ENCODE measurements at regions not wholly inside any gene's neighbourhood (a gene's known extent, or its start where the extent isn't known, plus 50 kb on each side); places are given as distances from the start of the nearest gene placed in this dataset.
A peak's percentile ranks its signal among the peaks of the same experiment; 100 is the strongest.

DNA sequence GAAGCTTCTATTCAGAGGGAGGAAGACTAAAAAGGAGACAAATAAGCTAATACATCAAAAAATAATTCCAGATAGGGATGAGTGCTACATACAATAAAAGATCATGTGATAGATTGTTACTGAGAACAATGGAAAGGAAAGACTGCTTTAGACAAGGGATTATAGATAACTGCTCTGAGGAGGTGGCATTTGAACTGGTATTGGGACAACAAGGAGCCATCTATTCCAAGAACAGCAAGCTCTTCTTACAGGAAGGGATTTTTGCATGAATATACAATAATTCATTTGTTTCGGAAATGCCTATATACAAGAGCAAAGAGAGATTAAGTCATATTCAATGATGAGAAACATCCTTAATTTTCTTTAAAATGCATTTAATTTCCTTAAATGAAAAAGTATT is 540.5 kb upstream of the KLF12 start:
- DNase-seq (ENCODE audit: low read depth) = no peak

DNA sequence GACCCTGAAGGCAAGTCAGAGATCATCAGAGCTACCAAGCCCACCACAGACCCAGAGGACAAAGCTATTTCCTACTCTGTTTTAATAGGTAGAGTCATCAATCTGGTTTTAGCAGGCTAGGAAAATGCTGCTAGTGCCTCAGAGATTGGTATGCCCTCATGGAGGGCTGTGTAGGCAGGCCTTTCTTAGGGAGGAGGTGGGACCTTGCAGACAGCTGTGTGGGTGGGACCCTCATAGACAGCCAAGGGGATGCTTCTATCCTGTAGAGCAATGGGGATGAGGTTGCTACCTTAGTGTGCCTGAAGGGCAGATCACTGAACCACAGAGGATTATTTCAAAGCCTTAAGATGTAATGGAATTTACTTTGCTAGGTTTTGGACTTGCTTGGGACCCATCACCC is 534.9 kb upstream of the KLF12 start:
- DNase-seq (ENCODE audit: low read depth) = no peak

DNA sequence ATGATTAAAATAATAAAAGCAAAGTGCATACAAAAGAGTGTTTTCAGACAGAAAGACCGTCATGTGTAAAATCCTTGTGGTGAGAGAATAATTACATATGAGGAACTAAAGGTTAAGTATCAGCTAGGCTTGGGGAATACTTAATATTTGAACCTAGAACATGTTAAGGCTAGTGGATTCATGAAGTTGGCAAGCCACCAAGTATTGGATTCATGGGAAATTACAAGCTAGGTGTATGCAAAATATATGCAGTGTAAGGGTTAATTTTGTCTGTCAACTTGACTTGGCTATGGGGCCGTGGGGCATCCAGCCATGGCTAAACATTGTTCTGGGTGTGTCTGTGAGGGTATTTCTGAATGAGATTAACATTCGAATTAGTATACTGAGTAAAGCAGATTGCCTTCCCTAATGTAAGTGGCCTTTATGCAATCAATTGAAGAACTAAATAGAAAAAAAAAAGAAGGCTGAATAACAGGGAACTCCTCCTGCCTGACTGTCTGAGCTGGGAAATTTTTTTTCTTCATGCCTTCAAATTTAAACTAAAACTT is 533.5 kb upstream of the KLF12 start:
- no peak for DNase-seq (ENCODE audit: low read depth)

DNA sequence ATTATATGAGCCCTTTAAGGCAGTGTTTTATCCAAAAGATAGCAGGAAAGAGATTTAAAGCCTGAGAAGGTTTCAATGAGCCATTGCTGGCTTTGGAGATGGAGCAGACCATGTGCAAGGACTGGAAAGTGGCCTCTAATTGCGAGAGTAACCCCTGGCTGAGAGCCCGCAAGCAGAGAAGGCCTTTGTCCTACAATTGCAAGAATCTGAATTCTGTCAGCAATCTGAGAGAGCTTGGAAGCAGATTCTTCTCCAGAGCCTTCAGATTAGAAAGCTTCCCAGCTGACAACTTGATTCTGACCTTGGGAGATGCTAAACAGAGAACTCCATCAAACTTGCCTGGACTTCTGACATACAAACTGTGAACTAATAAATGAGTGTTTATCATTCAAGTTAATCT is 528.7 kb upstream of the KLF12 start:
- no peak for DNase-seq (ENCODE audit: low read depth)

DNA sequence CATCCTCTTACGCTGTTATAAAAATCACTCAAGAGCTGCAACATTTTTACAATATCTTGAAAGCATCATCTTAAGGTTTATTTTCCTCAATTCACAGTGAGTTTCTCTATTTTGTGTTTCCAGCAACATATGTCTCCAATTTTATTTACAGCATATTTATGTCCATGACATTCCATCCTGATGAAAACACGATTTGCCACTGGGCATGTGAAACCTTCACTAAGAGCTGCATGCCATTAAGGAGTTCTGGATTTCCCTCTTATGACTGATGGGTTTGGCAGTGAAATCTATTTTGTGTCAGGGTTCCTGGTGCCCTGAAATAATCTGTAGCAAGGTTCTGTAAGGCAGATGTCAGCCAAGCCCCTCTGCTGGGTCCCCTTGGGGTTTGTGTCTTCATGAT is 527.6 kb upstream of the KLF12 start:
- DNase-seq (ENCODE audit: low read depth) = no peak

DNA sequence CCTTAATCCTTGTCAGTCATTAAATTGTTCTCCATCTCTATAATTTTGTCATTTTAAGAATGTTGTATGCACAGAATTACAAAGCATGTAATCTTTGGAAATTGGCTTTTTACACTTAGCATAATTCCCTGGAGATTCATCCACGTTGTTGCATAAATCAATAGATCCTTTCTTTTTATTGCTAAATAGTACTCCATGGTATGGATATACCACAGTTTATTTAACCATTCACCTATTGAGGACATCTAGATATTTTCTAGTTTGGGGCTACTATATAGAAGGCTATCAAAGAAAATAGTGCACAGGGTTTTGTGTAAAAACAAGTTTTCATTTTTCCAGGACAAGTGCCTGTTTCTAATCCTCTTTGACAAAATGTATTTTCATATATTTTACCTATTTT is 523.6 kb upstream of the KLF12 start:
- DNase-seq (ENCODE audit: low read depth) = no peak

DNA sequence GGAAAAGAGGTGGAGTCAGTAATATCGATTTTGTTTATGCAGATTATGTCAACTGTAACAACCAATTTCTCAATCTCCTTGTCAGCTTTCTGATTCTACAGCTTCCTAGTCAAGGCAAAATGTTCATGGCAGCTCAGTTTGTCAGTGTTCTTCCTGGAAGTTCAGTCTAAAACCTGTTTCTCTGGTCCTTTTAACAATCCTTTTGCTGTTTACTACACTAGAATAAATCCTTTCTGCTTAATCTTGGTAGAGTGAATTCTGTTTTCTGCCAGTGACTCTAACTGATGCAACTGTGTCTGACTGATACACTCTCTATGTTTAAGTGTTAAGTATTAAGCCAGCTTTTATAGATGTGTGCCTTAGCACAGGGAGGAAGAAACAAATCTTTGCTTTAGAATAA is 516.9 kb upstream of the KLF12 start:
- no peak for DNase-seq (ENCODE audit: low read depth)

DNA sequence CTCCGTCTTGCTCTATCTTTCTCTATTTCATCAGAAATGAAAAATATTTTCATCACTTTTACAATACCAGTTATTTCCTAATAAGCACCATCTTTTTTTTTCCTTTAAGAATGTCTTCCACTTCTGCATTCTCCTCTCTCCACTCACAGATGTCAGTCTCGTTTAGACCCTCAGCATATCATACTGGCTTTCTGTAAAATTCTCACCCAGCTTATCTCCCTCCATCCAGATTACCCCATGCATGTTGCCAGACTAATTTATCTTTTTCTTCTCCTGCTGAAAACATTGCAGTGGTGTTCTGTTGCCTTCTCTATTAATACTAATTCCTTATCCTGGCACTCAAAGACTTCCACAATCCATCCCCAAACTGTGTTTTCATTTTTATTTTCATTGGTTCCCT is 513.8 kb upstream of the KLF12 start:
- no peak for DNase-seq (ENCODE audit: low read depth)

DNA sequence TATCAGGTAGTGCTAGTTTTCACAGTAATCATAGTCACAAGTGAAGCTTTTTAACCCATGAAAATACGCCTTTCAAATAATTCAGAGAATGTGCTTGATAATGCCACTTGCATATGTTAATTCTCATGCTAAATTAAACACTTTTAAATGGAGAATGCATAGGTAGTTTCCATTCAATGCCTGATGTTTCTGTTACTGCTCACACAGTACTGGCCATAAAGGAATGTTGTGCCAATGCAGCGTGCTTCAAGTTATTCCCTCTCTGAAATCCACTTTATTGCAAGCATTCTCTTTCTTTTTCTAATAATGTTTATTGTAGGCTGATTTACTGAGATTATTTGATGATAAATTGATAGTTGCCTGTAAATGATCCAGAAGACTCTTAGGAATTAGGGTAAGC is 513.0 kb upstream of the KLF12 start:
- no peak for DNase-seq (ENCODE audit: low read depth)

DNA sequence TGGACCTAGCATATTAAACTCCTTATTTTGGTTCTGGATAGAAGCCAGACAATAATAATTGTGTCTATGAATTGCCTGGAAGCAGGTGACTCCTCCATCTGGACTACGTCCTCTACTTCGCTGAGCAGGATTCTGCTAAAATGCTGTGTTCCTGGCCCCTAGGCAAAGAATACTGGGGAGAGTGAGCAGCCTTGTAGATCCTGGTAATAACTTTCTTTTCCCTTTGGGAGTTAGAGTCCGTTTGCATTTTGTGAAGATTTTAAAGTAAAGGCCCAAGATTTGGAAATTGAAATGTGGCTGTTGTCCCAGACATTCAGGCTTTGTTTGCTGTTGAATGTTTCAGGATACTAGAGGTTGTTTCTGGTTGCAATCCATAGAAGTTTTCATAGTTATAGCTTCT is 511.9 kb upstream of the KLF12 start:
- peak; percentile 55 for DNase-seq (ENCODE audit: low read depth)

DNA sequence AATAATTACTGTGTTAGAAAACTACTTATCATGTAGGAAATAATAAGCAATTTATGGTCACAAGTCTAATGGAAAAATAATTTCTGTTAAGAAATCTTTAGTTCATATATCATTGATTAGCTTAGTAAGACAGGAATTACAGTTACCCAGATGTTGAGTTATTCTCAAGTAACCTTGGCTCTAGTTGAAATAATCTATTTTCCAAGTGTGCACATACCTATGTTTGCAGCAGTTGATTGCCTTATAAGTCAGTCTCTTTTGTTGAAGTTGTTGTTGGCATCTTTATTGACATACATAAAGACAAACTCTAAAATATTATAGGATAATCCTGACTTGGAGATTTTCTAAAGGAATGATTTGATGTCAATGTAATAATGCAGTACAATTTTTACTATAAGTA is 511.4 kb upstream of the KLF12 start:
- DNase-seq (ENCODE audit: low read depth) = no peak

DNA sequence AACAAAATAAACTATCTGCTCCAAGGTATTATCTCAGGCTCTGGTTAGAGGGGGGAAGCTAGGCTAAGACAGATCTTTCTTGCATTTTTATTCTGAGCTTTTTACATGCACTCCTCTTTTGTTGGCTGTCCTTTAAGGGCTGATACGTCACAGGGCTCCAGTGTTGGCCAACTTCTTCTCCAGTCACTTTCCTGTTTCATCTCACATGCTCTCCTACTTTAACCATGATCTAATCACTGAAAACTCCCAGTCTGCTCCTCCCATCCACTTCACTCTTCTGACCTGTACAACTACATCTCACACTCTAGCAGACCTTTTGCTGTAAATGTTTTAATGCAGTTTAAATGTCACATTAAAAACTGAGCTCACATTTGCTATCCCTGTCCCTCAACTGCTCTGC is 510.0 kb upstream of the KLF12 start:
- peak; percentile 29 for DNase-seq (ENCODE audit: low read depth)

DNA sequence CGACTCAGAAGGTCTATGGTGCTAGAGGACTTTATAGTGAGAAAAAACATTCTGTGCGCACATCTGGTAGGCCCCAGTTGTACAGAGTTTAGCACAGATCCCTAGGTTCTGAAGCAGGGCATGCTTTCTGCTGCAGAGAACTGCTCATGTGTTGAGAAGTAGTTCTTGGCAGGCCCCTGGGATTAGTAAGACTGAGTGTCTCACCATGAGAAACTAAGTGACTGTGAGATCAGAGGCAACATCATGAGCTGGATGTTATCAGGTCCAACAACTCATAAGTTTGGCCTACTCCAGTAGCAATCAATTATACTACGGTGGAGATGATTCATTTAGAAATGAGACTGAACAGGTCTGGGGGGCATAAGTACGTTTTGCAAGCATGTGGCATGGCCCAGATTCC is 507.4 kb upstream of the KLF12 start:
- no peak for DNase-seq (ENCODE audit: low read depth)

DNA sequence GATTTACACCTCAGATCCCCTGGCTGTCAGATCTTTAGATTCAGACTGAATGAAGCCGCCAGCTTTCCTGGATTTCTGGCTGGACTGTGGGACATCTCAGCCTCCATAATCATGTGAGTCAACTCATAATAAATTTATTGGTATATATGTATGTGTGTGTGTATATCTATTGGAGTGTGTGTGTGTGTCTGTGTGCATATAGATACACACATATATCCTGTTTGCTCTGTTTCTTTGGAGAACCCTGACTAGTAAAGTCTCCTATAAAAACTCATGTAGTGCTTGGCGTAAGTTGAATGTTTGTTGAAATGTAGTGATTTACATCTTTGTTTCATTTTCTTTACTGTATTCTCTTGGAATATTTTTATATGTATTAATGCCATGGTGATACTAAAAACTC is 499.5 kb upstream of the KLF12 start:
- DNase-seq (ENCODE audit: low read depth) = no peak

DNA sequence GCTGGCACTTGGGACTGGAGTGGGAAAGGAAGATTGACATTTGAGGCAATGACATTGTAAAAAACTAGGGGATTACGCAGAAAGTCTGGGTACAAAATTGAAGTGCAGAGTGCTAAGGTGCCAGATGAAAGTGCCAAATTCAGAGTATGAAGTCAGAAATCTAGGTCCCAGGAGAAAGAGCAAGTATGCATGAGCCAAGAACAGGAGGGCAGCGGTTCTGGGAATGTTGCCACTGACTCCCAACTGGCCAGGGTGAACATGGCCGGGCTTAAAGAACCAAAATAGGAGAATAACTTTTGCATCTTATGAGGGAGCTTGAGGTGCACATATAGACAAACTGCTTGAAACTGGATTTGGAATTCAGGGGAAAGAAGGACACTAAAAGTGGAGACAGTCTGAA is 495.8 kb upstream of the KLF12 start:
- DNase-seq (ENCODE audit: low read depth) = no peak

DNA sequence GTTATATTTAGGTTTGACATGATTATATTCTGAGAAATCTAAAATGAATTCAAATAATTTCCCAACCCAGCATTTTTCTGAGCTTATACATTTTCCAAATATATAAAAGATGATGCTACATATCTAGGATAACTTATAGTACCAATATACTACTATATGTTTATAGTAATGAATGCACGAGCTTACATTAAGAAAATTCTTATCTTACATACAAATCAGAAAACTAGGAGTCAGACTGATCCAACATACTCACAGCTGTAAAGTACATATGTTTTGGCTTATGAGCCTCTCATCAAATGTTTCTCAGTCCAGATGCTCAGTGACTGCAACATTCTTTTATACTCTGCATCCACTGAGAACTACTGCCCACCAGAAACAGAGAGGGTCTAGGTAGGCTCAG is 491.3 kb upstream of the KLF12 start:
- no peak for DNase-seq (ENCODE audit: low read depth)

DNA sequence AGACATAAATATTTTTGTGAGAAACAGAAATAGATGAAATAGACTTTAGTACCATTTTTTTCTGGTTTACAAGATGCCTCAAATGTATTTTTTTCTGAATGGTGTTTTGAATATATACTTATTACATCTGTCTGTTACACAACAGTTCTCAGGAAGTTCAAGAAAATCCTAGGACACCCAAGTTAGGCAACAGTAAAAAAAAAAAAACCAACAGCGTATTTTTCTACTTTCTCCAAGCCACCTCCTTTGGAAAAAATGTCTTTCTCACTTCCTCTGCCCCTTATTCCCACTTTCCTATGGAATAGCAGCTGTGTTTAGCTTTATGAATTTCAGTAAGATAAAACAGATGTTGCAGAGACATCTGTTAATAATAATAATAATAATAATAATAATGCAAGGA is 489.6 kb upstream of the KLF12 start:
- DNase-seq (ENCODE audit: low read depth) = no peak

DNA sequence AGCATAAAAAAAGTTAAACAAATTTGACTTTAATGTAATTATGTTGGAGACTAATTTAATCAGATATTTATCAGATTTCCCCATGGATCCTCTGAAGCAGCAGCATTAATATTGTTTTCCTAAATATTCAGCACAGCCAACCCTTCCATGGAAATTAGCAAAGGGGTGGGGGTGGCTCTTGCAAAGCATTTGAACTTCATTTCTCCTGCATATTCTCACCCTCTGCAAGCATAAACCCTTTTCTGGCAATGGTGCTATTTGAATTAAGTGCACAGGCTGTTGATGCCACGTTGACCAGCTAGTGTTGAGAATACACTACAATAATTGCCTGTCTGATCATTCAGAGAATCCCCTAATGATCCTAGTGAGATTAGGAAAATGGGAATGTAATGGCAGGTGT is 488.1 kb upstream of the KLF12 start:
- DNase-seq (ENCODE audit: low read depth) = no peak

DNA sequence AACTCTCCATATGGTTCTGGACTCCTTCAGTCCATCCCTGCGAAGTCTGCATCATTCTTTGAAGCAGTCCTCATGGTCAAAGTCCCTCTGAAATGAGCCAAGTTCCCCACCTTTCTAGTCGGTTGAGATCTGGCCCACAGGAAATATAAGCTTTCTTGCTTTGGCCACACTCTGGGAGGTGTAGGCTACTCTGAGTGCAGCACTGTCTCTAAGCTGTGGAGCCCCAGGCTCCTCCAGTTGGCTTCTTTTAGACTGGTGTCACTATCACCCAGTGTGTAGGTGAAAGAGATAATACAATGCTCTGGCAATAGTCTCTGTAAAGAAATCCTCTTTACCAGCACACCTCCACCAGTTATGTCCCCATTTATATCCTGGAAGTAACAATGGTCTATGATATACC is 486.5 kb upstream of the KLF12 start:
- DNase-seq (ENCODE audit: low read depth) = no peak

DNA sequence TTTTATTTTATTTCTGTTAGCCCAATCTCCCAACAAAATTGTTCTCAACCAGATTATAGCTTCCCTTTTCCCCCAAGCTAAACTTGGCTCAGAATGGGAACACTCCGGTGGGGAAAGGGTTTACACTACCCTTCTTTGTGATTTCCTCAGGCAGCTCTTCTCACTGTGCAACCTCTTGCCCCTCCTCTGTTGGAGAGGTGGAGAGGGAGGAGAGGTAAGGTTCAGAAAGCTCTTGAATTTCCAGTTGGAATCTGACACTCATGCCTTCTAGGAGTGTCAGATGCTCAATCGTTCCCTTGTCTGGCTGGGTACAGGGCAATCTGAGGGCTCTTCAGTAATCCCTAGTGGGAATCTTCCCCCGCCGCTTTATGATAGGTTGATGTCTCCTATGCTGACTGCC is 486.1 kb upstream of the KLF12 start:
- no peak for DNase-seq (ENCODE audit: low read depth)

DNA sequence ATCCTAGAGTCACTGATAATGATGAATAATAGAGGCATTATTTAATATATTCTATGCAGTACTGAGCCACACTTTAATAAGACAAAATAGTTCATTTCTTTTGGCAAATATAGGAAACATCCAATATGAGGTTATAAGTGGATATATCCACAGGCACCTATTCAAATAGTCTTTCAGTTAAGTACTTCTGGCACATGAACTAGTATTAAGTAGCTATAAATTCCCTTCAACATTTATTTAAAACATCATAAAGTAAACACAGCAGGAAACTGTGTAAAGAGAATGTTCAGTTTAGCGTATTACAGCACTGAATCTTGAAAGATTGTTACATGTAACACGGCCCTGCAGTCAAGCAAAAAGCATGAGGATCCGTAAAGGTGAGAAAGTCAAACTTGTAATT is 463.3 kb upstream of the KLF12 start:
- no peak for DNase-seq (ENCODE audit: low read depth)

DNA sequence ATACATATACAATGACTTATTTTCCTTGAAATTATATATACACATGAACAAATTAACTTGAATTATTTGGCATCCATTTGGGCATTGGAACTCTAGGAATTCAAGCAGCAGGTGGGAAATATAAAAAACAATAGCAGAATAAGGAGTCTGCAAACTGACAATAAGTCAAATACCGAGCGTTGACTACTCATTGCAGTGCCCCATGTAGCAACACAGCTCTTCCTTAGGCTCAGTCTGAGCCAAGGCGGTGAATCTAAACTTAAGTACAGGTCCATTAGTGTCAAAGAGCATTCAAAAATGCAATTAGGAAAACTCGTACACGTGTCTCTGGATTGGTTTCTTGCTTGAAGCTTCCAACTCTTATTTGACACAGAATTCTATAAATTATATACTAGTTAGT is 462.5 kb upstream of the KLF12 start:
- DNase-seq (ENCODE audit: low read depth) = no peak

DNA sequence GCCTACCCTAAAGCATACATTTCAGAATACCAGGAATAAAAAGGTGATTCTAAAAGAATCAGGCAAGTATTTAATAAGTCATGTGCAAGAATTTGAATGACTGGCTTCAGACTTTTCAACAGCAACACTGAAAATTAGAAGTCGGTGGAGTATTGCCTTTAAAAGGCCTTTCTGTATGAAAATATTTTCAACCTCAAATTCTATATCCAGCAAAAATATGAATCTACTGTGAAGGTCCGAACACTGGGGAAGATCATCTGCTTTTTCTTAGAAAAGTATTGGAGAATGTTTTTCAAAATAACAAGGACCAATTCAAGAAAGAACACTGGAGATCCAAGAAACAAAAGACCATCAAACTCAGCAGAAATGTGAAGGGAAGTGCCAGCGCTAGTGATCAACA is 459.5 kb upstream of the KLF12 start:
- no peak for DNase-seq (ENCODE audit: low read depth)

DNA sequence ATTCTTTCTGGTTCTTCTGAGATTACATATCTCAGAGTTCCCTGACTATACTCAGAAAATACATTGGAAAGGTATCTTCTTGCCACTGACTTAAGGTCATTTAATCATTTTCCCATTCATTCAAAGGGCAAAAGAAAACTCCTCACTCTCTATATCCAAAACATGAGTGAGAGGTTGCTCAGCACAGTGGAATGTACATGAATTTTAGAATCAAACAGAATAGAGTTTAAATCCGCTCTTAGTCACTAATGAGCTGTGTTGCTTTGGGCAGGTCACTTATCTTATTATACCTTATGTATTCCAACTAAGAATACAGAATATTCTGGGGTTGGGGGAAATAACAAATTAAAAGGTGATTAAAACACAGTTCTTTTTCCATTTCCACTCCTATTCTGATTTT is 452.6 kb upstream of the KLF12 start:
- no peak for DNase-seq (ENCODE audit: low read depth)

DNA sequence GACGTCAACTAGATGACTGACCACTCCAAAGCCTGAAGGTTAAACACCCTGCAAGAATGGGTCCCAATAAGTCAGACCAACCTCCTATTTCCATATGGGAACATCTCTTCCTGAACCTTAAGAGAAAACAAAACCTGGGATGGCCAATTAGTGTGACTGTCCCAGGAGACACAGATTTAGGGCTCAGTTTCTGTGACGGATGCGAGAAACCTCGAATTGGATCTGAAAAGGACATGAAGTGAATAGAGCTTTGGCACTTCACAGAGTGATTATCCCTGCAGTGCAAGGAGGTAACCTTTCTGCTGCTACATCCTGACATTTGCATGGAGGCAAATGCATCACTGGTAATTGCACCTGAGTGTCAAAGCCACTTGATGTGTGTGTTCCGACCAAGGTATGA is 442.2 kb upstream of the KLF12 start:
- DNase-seq (ENCODE audit: low read depth) = no peak

Data from forelimb muscle (tissue), 1 donor.